HG02970 (cell line): ENCODE measurements at regions not wholly inside any gene's neighbourhood (a gene's known extent, or its start where the extent isn't known, plus 50 kb on each side); places are given as distances from the start of the nearest gene placed in this dataset.

Experiments
- ATAC-seq: cut with Tn5 transposase; IDR thresholded peaks from one replicate; pipeline ENCODE4 v1.9.1; 2021; ENCODE audit warnings: mild to moderate bottlenecking, moderate library complexity, moderate number of reproducible peaks; ENCODE audit not compliant: unreplicated experiment, low FRiP score

GRCh38 chr11:95692526-95693260 lies 96.9 kb downstream of the FAM76B start:
- no peak for ATAC-seq

GRCh38 chr11:95690100-95690499 lies 99.5 kb downstream of the FAM76B start:
- ATAC-seq = no peak

GRCh38 chr11:95688501-95689222 lies 100.9 kb downstream of the FAM76B start:
- no peak for ATAC-seq

GRCh38 chr11:95688015-95688414 lies 101.6 kb downstream of the FAM76B start:
- ATAC-seq = no peak

GRCh38 chr11:95686265-95686664 lies 103.3 kb downstream of the FAM76B start:
- no peak for ATAC-seq

- ATAC-seq = no peak
Measured at GRCh38 chr11:95684701-95685100, 104.9 kb downstream of the FAM76B start.

GRCh38 chr11:95684170-95684569 lies 105.4 kb downstream of the FAM76B start:
- ATAC-seq = no peak

- no peak for ATAC-seq
Measured at GRCh38 chr11:95682552-95682951, 107.0 kb downstream of the FAM76B start.

- ATAC-seq = peak; percentile 58
Measured at GRCh38 chr11:95680169-95680929, 109.2 kb downstream of the FAM76B start.

GRCh38 chr11:95678988-95679387 lies 110.6 kb downstream of the FAM76B start:
- no peak for ATAC-seq

- ATAC-seq = no peak
Measured at GRCh38 chr11:95676308-95676707, 113.3 kb downstream of the FAM76B start.

GRCh38 chr11:95675585-95675984 lies 114.0 kb downstream of the FAM76B start:
- no peak for ATAC-seq

GRCh38 chr11:95674657-95675358 lies 114.8 kb downstream of the FAM76B start:
- ATAC-seq = no peak

- ATAC-seq = no peak
Measured at GRCh38 chr11:95671768-95672167, 117.8 kb downstream of the FAM76B start.

- no peak for ATAC-seq
Measured at GRCh38 chr11:95668131-95668530, 121.5 kb downstream of the FAM76B start.

- no peak for ATAC-seq
Measured at GRCh38 chr11:95661162-95661561, 128.4 kb downstream of the FAM76B start.

GRCh38 chr11:95660038-95660437 lies 129.5 kb downstream of the FAM76B start:
- ATAC-seq = no peak

GRCh38 chr11:95659088-95659487 lies 130.5 kb downstream of the FAM76B start:
- no peak for ATAC-seq

- ATAC-seq = no peak
Measured at GRCh38 chr11:95655536-95655935, 134.0 kb downstream of the FAM76B start.

- ATAC-seq = no peak
Measured at GRCh38 chr11:95653680-95654079, 135.9 kb downstream of the FAM76B start.

GRCh38 chr11:95653099-95653498 lies 136.5 kb downstream of the FAM76B start:
- ATAC-seq = no peak
